ENCODE measurements at regions not wholly inside any gene's neighbourhood (a gene's known extent, or its start where the extent isn't known, plus 50 kb on each side); places are given as distances from the start of the nearest gene placed in this dataset.

DNA sequence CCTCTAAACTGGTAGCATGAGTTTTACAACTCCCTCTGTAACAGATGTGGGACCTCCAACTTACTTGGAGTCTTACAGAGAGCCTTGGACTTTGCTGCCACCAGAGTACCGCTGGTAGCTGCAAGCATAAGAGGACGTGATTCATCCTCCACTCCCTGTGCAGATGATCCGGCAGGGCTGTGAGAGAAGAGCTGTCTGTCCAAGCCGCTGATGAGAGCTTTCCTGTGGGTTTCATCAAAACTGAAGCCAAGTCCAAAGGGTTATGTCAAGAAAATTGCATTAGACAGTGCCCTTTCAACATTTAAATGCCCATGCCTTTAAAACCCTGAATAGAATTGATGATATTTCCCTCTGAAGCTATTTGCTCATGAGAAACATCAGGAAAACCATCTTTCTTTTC lies 85.8 kb downstream of the LLPH start:
- no peak overlapping the region for H3K27ac ChIP-seq
- TF ChIP-seq, protein P1, sequence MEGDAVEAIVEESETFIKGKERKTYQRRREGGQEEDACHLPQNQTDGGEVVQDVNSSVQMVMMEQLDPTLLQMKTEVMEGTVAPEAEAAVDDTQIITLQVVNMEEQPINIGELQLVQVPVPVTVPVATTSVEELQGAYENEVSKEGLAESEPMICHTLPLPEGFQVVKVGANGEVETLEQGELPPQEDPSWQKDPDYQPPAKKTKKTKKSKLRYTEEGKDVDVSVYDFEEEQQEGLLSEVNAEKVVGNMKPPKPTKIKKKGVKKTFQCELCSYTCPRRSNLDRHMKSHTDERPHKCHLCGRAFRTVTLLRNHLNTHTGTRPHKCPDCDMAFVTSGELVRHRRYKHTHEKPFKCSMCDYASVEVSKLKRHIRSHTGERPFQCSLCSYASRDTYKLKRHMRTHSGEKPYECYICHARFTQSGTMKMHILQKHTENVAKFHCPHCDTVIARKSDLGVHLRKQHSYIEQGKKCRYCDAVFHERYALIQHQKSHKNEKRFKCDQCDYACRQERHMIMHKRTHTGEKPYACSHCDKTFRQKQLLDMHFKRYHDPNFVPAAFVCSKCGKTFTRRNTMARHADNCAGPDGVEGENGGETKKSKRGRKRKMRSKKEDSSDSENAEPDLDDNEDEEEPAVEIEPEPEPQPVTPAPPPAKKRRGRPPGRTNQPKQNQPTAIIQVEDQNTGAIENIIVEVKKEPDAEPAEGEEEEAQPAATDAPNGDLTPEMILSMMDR (IDR thresholded peaks at IDR 0.05), result no peak
- DNase-seq, result no peak
- H3K36me3 ChIP-seq, result no peaks in the 10 kb centered on the region
- no peaks in the 10 kb centered on the region for H3K27me3 ChIP-seq
- no peaks in the 10 kb centered on the region for H3K4me1 ChIP-seq
- intact Hi-C loops (cut with DNase I; ENCODE audit: low total_unique reads), result no loop called here
- H3K4me3 ChIP-seq, result no peak overlapping the region
- H3K9me3 ChIP-seq, result no peaks in the 10 kb centered on the region

GRCh38 chr12:66043035-66043434 lies 87.5 kb downstream of the LLPH start:
- TF ChIP-seq, protein P1 (IDR thresholded peaks at IDR 0.05), result no peak
- H3K9me3 ChIP-seq, result no peaks in the 10 kb centered on the region
- no peaks in the 10 kb centered on the region for H3K36me3 ChIP-seq
- H3K27ac ChIP-seq, result no peak overlapping the region
- DNase-seq, result no peak
- H3K4me3 ChIP-seq, result no peak overlapping the region
- intact Hi-C loops (cut with DNase I; ENCODE audit: low total_unique reads), result no loop called here
- no peaks in the 10 kb centered on the region for H3K27me3 ChIP-seq
- no peaks in the 10 kb centered on the region for H3K4me1 ChIP-seq

- peaks cover 0 to 3% (median 0%) of the 10 kb centered on the region in 4 donors for H3K4me1 ChIP-seq
- H3K36me3 ChIP-seq, result no peaks in the 10 kb centered on the region
- no peak overlapping the region for H3K4me3 ChIP-seq
- H3K9me3 ChIP-seq, result no peaks in the 10 kb centered on the region
- TF ChIP-seq, protein P1 (IDR thresholded peaks at IDR 0.05), result no peak
- intact Hi-C loops (cut with DNase I; ENCODE audit: low total_unique reads), result no loop called here
- H3K27me3 ChIP-seq, result no peaks in the 10 kb centered on the region
- no peak overlapping the region for H3K27ac ChIP-seq
- no peak for DNase-seq
Measured at GRCh38 chr12:66041651-66042363, 88.7 kb downstream of the LLPH start.

DNA sequence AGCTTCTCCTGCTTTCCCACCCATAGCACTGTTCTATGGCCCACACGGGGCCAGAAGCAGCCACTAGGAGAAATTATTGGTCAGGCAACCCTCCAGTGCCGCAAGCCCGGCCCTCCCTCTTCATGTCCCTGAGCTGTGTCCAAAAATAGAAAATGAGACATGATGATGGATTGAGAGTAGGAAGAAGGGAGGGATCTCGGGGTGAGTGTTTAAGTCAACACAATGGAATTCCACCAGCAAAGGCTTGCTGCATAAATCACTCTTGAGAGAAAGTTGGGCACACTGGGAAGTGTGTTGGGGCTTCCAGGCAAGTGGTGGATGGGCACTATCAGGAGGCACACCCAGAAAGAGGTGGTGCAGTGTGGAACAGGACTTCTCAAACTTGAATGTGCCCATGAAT lies 94.2 kb downstream of the LLPH start:
- Histone ChIP-seq H3K27me3 (no peaks in the 10 kb centered on the region), H3K4me1 (peaks cover 0 to 17% (median 0%) of the 10 kb centered on the region in 4 donors), H3K9me3 (no peaks in the 10 kb centered on the region), H3K4me3 (no peak overlapping the region), H3K36me3 (no peaks in the 10 kb centered on the region), H3K27ac (peak overlapping the region; percentile 26 to 50)
- intact Hi-C loops (cut with DNase I; ENCODE audit: low total_unique reads), result no loop called here
- TF ChIP-seq, protein P1 (IDR thresholded peaks at IDR 0.05), result peak; percentile 24 to 36
- DNase-seq, result peak; percentile 22 to 75

DNA sequence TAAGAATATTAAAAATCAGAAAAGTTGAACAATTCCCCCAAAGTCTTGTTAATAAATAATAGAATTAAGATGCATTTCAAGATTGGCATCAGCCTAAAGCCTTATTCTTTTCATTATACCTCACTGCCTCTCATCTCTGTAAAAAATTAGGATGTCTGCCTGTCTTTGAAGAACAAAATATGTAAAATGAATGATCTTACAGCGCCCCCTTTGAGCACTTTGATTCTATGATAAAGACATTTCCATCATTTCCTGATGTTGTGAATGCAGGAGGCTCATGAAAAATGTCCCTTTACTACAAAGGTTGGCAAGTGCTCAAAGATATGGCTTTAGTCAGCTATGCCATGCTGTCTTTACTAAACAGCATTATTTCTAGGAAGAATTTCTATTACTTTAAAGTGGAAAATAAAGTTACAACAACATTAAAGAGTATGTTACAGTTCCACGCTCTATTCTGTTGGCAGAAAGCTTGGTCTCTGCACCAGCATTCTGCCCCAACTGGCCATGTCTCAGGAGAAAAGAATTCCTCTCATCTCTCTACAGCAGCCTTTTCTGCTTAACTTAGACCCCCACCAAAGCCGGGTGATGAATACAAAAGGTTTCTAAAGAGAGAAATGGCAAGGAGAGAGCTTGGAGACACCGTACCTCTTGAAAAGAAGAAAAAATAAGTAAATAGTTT lies 95.1 kb downstream of the LLPH start:
- TF ChIP-seq, protein P1 (IDR thresholded peaks at IDR 0.05), result peak in 1 of 2 experiments; percentile 10
- no peak for DNase-seq
- Histone ChIP-seq H3K4me3 (no peak overlapping the region), H3K27me3 (no peaks in the 10 kb centered on the region), H3K27ac (peak overlapping the region; percentile 26 to 50), H3K4me1 (peaks cover 0 to 17% (median 0%) of the 10 kb centered on the region in 4 donors), H3K9me3 (no peaks in the 10 kb centered on the region), H3K36me3 (no peaks in the 10 kb centered on the region)
- intact Hi-C loops (cut with DNase I; ENCODE audit: low total_unique reads), result no loop called here
